ENCODE measurements at regions not wholly inside any gene's neighbourhood (a gene's known extent, or its start where the extent isn't known, plus 50 kb on each side); places are given as distances from the start of the nearest gene placed in this dataset.
"Not testable (repeated sequence)": the region's sequence is repeated elsewhere in the genome, so short reads cannot be mapped to it uniquely, and the experiment has no call there.

DNA sequence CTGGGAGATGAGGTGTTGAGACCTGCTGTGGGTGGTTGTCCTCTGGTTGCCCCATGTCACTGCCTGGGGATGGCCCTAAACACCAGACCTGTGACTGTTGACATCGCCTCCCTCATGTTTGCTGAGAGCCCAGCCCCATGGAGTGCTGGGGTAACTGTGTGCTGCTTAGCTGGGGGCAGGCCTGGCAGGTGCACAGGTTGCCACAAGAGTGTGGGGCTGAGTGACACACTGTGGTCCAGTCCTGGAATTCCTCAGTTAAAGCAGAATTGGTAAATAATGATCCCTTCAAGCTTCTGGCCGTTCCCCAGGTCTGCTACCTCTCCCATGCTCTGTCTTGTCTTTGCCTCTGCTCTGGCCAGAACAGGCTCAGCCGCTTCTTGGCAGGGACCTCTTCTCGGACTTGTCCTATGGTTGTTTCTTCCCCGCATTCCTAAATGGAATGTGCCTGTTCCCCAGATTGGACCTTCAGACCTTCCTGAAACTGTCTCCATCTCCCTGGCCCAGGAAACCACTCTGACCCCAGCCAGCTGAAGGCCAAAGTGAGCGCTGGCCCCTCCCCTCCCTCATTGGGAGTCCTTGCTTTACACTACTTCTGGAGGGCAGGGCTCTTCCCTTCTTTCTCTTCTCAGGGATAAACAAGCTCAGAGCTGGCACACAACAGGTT lies 61.2 kb upstream of the PITX1 start:
- FAIRE-seq = no peak
- Histone ChIP-seq H3K4me3 (replicated peaks in 1 of 3; ENCODE audit: insufficient read depth in 1 of 3, low read depth in 1 of 3, low read length in 3 of 3) (no peak overlapping the region), H3K36me3 (ENCODE audit: control insufficient read depth in 2 of 2, extremely low read depth in 1 of 2, insufficient read depth in 2 of 2, low read length in 2 of 2) (no peaks in the 10 kb centered on the region), H3K27ac (ENCODE audit: insufficient read depth, low read depth, low read length) (no peak overlapping the region), H3K9me3 (replicated peaks; ENCODE audit: control insufficient read depth, insufficient read depth, low read length) (no peaks in the 10 kb centered on the region), H3K9ac (replicated peaks; ENCODE audit: extremely low read depth, insufficient read depth, low read length) (no peak overlapping the region), H3K27me3 (ENCODE audit: control insufficient read depth in 2 of 2, insufficient read depth in 2 of 2, low read length in 2 of 2) (no peaks in the 10 kb centered on the region), H3K4me2 (ENCODE audit: insufficient read depth, low read length) (no peak overlapping the region), H3K9me1 (replicated peaks; ENCODE audit: control insufficient read depth, extremely low read depth, insufficient read depth, low read length) (no peaks in the 10 kb centered on the region), H2AFZ (ENCODE audit: low read depth, low read length) (no peak overlapping the region), H3K79me2 (ENCODE audit: control insufficient read depth, insufficient read depth, low read length) (no peaks in the 10 kb centered on the region), H4K20me1 (replicated peaks; ENCODE audit: control insufficient read depth, extremely low read depth, insufficient read depth, low read length) (no peaks in the 10 kb centered on the region), H3K4me1 (ENCODE audit: control insufficient read depth, extremely low read depth, insufficient read depth, low read length) (no peaks in the 10 kb centered on the region)
- CTCF ChIA-PET = no interaction called here
- intact Hi-C loops (cut with micrococcal nuclease) = no loop called here
- no TSS peak for BruUV-seq (replicated peaks)
- TF ChIP-seq EZH2 (IDR thresholded peaks at IDR 0.05; ENCODE audit: borderline replicate concordance, low read depth, low read length, severe bottlenecking) (no peak), MYC (IDR thresholded peaks at IDR 0.05; ENCODE audit: low read depth, low read length) (no peak)
- POLR2A ChIA-PET = no interaction called here
- no peak for DNase-seq (ENCODE audit: low read depth, low spot score)
- dilution Hi-C loops (cut with MboI; ENCODE audit: extremely low pct_ligation_motif_present, low sequenced_read_pairs) = no loop called here

DNA sequence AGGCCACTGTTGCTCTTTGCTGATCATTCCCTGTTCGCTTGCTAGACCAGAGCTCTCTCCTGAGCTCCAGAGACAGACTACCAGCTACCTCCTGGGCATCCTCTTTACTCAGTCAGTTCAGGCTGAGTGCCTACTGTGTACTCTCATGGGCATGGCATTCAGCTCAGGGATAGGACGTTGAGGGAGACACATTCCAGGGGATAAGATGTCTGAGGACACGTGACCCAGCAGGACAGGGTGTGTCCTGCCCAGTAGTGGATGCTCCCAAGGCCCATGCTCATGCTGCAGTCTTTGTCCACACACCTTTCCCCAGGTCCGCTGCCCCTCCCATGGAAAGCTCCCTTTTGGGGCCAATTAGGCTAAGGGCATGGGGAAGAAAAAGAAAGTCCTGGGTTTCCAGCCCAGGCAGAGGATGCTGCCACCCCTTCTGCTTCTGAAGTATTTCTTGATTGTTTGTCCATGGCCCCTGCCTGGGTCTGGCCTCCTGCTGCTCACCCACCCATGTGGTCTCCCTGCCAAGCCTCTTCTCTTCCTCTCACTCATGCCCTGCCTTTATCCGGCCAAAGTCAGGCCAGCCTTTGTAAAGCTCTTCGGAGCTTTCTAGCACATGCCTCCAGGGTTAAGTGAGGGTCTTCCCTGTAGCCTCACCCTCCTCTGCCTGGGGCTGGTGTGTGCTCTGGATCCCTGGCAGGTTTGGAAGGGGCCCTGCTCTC lies 60.5 kb upstream of the PITX1 start:
- no peak for FAIRE-seq
- intact Hi-C loops (cut with micrococcal nuclease) = no loop called here
- dilution Hi-C loops (cut with MboI; ENCODE audit: extremely low pct_ligation_motif_present, low sequenced_read_pairs) = no loop called here
- Histone ChIP-seq H3K27ac (ENCODE audit: insufficient read depth, low read depth, low read length) (no peak overlapping the region), H3K27me3 (ENCODE audit: control insufficient read depth in 2 of 2, insufficient read depth in 2 of 2, low read length in 2 of 2) (no peaks in the 10 kb centered on the region), H3K9ac (replicated peaks; ENCODE audit: extremely low read depth, insufficient read depth, low read length) (no peak overlapping the region), H3K4me2 (ENCODE audit: insufficient read depth, low read length) (no peak overlapping the region), H3K79me2 (ENCODE audit: control insufficient read depth, insufficient read depth, low read length) (no peaks in the 10 kb centered on the region), H3K9me1 (replicated peaks; ENCODE audit: control insufficient read depth, extremely low read depth, insufficient read depth, low read length) (no peaks in the 10 kb centered on the region), H4K20me1 (replicated peaks; ENCODE audit: control insufficient read depth, extremely low read depth, insufficient read depth, low read length) (no peaks in the 10 kb centered on the region), H3K4me1 (ENCODE audit: control insufficient read depth, extremely low read depth, insufficient read depth, low read length) (no peaks in the 10 kb centered on the region), H3K9me3 (replicated peaks; ENCODE audit: control insufficient read depth, insufficient read depth, low read length) (no peaks in the 10 kb centered on the region), H3K36me3 (ENCODE audit: control insufficient read depth in 2 of 2, extremely low read depth in 1 of 2, insufficient read depth in 2 of 2, low read length in 2 of 2) (no peaks in the 10 kb centered on the region), H3K4me3 (replicated peaks in 1 of 3; ENCODE audit: insufficient read depth in 1 of 3, low read depth in 1 of 3, low read length in 3 of 3) (no peak overlapping the region), H2AFZ (ENCODE audit: low read depth, low read length) (no peak overlapping the region)
- no peak for DNase-seq (ENCODE audit: low read depth, low spot score)
- CTCF ChIA-PET = no interaction called here
- TF ChIP-seq EZH2 (IDR thresholded peaks at IDR 0.05; ENCODE audit: borderline replicate concordance, low read depth, low read length, severe bottlenecking) (no peak), JUN (IDR thresholded peaks at IDR 0.05; ENCODE audit: borderline replicate concordance, insufficient read depth, insufficient read length, low read depth) (no peak)
- BruUV-seq (replicated peaks) = no TSS peak
- POLR2A ChIA-PET = no interaction called here

DNA sequence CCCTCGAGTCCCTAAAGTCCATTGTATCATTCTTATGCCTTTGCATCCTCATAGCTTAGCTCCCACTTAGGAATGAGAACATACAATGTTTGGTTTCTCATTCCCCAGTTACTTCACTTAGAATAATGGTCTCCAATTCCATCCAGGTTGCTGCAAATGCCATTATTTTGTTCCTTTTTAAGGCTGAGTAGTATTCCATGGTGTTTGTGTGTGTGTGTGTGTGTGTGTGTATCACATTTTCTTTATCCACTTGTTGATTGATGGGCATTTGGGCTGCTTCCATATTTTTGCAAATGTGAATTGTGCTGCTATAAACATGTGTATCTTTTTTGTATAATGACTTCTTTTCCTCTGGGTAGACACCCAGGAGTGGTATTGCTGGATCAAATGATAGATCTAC lies 59.5 kb upstream of the PITX1 start:
- BruUV-seq (replicated peaks); H3K4me1 ChIP-seq (ENCODE audit: control insufficient read depth, extremely low read depth, insufficient read depth, low read length); POLR2A ChIA-PET; FAIRE-seq; H2AFZ ChIP-seq (ENCODE audit: low read depth, low read length); intact Hi-C loops (cut with micrococcal nuclease); H3K9me3 ChIP-seq (replicated peaks; ENCODE audit: control insufficient read depth, insufficient read depth, low read length); H3K79me2 ChIP-seq (ENCODE audit: control insufficient read depth, insufficient read depth, low read length); H4K20me1 ChIP-seq (replicated peaks; ENCODE audit: control insufficient read depth, extremely low read depth, insufficient read depth, low read length); H3K4me2 ChIP-seq (ENCODE audit: insufficient read depth, low read length); H3K36me3 ChIP-seq (ENCODE audit: control insufficient read depth in 2 of 2, extremely low read depth in 1 of 2, insufficient read depth in 2 of 2, low read length in 2 of 2); DNase-seq (ENCODE audit: low read depth, low spot score); H3K9me1 ChIP-seq (replicated peaks; ENCODE audit: control insufficient read depth, extremely low read depth, insufficient read depth, low read length); H3K9ac ChIP-seq (replicated peaks; ENCODE audit: extremely low read depth, insufficient read depth, low read length); CTCF ChIA-PET; dilution Hi-C loops (cut with MboI; ENCODE audit: extremely low pct_ligation_motif_present, low sequenced_read_pairs); H3K27me3 ChIP-seq (ENCODE audit: control insufficient read depth in 2 of 2, insufficient read depth in 2 of 2, low read length in 2 of 2); H3K4me3 ChIP-seq (replicated peaks in 1 of 3; ENCODE audit: insufficient read depth in 1 of 3, low read depth in 1 of 3, low read length in 3 of 3); H3K27ac ChIP-seq (ENCODE audit: insufficient read depth, low read depth, low read length): not testable (repeated sequence)
